Panc1 (cell line): ENCODE measurements at regions not wholly inside any gene's neighbourhood (a gene's known extent, or its start where the extent isn't known, plus 50 kb on each side); places are given as distances from the start of the nearest gene placed in this dataset.

Experiments used
- ATAC-seq: fragments of 200-7000 bp; cut with Tn5 transposase; 2 replicates; pipeline ENCODE4 v1.9.1; 2020; ENCODE audit warnings: mild to moderate bottlenecking, moderate library complexity
- BruUV-seq: library from RNA; stranded (reverse); fragments of 400-500 nt; replicated peaks from 2 replicates; lab custom pipeline; 2021; lab: Mats Ljungman, UMichigan
- CTCF ChIA-PET: fragments of 300-600 bp; sonication (Branson Sonifier 250); formaldehyde crosslinking; loops from one replicate; lab custom pipeline; 2022; ENCODE audit warnings: antibody characterized with exemption; lab: Charles Lee
- POLR2A ChIA-PET: fragments of 300-600 bp; sonication (Branson Sonifier 250); formaldehyde crosslinking; loops from one replicate; lab custom pipeline; 2022; ENCODE audit warnings: antibody characterized with exemption; lab: Charles Lee
- DNase-seq: peaks from one replicate; pipeline ENCODE4 v3.0.0-alpha.2; 2010; ENCODE audit warnings: low read depth, low spot score
- H3K27ac ChIP-seq: 2 replicates; pipeline ENCODE4 v1.5.1; 2011; ENCODE audit warnings: mild to moderate bottlenecking, low read length, inconsistent platforms
- H3K27me3 ChIP-seq: fragments of 200-500 bp; sonication (Bioruptor generic); 2 replicates; pipeline ENCODE4 v1.6.0; 2014; ENCODE audit warnings: low read length, inconsistent platforms; ENCODE audit not compliant: control insufficient read depth, insufficient read depth
- H3K36me3 ChIP-seq: fragments of 200-500 bp; sonication (Bioruptor generic); 2 replicates; pipeline ENCODE4 v1.5.1; 2014; ENCODE audit warnings: inconsistent platforms, mild to moderate bottlenecking, low read length, moderate library complexity; ENCODE audit not compliant: control insufficient read depth, insufficient read depth
- H3K4me1 ChIP-seq: 2 replicates; pipeline ENCODE4 v1.5.1; 2011; ENCODE audit warnings: inconsistent platforms, mild to moderate bottlenecking, low read length, moderate library complexity; ENCODE audit not compliant: control insufficient read depth, insufficient read depth
- H3K4me3 ChIP-seq, 2 experiments: 2 replicates each; pipeline ENCODE4 v1.5.1; 2011 to 2012; ENCODE audit warnings: low read depth in 2 of 2, low read length in 2 of 2, mild to moderate bottlenecking in 2 of 2, inconsistent platforms in 1 of 2, moderate library complexity in 1 of 2
- H3K9me3 ChIP-seq: fragments of 200-500 bp; sonication (Bioruptor generic); 2 replicates; pipeline ENCODE4 v1.5.1; 2014; ENCODE audit warnings: low read depth, mild to moderate bottlenecking, inconsistent platforms, low read length, moderate library complexity; ENCODE audit not compliant: control insufficient read depth, insufficient read depth
- POLR2AphosphoS5 ChIP-seq: IDR thresholded peaks from 2 replicates; pipeline ENCODE4 v1.6.1; 2012; ENCODE audit warnings: mild to moderate bottlenecking, low read depth, low read length, moderate library complexity
- SIN3A ChIP-seq: IDR thresholded peaks from 2 replicates; pipeline ENCODE4 v1.6.1; 2012; ENCODE audit warnings: low read depth, mild to moderate bottlenecking, low read length, moderate library complexity, borderline replicate concordance; ENCODE audit not compliant: insufficient read depth
- TCF7L2 ChIP-seq: IDR thresholded peaks from 2 replicates; pipeline ENCODE4 v1.6.1; 2011; ENCODE audit warnings: mild to moderate bottlenecking, low read depth, low read length, inconsistent platforms
- in situ Hi-C: cut with HindIII; loops from 2 replicates; pipeline ENCODE4 v1.10.0; 2016; ENCODE audit warnings: low sequenced_read_pairs, low pct_unique_long_range_greater_than_20kb
- intact Hi-C: fragments of 100-400 bp; cut with micrococcal nuclease; formaldehyde crosslinking; loops from one replicate; pipeline ENCODE4 v1.10.0; 2022; ENCODE audit not compliant: unreplicated experiment
- TF ChIP-seq, protein P1 (sequence below): fragments of 450-650 bp; IDR thresholded peaks from 2 replicates; pipeline ENCODE4 v1.5.1; 2017; ENCODE audit warnings: mild to moderate bottlenecking
- TF ChIP-seq, protein P2 (sequence below), 2 experiments: IDR thresholded peaks; 2 replicates each; pipeline ENCODE4 v1.6.1; 2011 to 2012; ENCODE audit warnings: low read depth in 2 of 2, control low read depth in 1 of 2, low read length in 1 of 2, mild to moderate bottlenecking in 1 of 2, moderate library complexity in 1 of 2; ENCODE audit not compliant: insufficient read depth in 1 of 2

DNA sequence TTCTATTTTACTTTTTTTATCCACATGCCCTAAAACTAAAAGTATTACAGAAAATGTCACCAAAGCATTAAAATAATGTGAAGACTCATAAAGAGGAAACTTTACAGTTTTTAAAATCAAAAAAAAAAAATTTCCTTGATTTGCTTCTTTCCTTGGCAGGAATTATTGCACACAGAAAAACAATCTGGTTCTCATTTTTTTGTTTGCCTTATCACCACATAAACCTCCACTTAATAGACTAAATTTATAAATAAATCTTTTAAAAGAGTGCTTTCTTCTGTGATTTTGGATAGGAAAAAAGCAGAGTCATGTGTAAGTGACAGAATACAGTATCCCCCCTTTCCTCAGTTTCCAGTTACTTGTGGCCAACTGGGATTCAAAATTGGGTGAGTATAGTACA lies 695.1 kb upstream of the CITED2 start:
- Histone ChIP-seq H3K9me3 (no peaks in the 10 kb centered on the region), H3K4me1 (peaks cover 16% of the 10 kb centered on the region), H3K36me3 (no peaks in the 10 kb centered on the region), H3K4me3 (no peak overlapping the region), H3K27me3 (no peaks in the 10 kb centered on the region), H3K27ac (peak overlapping the region; percentile 66; the same call in 1 of the 2 replicates)
- no peak for ATAC-seq
- ChIA-PET CTCF (no interaction called here), POLR2A (interaction anchor here (0.5 kb wide), 1 partner anchor 19 kb away, joined by 3 read pairs; no protein-coding TSS in a partner anchor)
- no peak for DNase-seq
- intact Hi-C loops (no loop called here), in situ Hi-C loops (no loop called here)
- TF ChIP-seq, protein P1, sequence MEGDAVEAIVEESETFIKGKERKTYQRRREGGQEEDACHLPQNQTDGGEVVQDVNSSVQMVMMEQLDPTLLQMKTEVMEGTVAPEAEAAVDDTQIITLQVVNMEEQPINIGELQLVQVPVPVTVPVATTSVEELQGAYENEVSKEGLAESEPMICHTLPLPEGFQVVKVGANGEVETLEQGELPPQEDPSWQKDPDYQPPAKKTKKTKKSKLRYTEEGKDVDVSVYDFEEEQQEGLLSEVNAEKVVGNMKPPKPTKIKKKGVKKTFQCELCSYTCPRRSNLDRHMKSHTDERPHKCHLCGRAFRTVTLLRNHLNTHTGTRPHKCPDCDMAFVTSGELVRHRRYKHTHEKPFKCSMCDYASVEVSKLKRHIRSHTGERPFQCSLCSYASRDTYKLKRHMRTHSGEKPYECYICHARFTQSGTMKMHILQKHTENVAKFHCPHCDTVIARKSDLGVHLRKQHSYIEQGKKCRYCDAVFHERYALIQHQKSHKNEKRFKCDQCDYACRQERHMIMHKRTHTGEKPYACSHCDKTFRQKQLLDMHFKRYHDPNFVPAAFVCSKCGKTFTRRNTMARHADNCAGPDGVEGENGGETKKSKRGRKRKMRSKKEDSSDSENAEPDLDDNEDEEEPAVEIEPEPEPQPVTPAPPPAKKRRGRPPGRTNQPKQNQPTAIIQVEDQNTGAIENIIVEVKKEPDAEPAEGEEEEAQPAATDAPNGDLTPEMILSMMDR, result no peak
- TF ChIP-seq, protein P2, sequence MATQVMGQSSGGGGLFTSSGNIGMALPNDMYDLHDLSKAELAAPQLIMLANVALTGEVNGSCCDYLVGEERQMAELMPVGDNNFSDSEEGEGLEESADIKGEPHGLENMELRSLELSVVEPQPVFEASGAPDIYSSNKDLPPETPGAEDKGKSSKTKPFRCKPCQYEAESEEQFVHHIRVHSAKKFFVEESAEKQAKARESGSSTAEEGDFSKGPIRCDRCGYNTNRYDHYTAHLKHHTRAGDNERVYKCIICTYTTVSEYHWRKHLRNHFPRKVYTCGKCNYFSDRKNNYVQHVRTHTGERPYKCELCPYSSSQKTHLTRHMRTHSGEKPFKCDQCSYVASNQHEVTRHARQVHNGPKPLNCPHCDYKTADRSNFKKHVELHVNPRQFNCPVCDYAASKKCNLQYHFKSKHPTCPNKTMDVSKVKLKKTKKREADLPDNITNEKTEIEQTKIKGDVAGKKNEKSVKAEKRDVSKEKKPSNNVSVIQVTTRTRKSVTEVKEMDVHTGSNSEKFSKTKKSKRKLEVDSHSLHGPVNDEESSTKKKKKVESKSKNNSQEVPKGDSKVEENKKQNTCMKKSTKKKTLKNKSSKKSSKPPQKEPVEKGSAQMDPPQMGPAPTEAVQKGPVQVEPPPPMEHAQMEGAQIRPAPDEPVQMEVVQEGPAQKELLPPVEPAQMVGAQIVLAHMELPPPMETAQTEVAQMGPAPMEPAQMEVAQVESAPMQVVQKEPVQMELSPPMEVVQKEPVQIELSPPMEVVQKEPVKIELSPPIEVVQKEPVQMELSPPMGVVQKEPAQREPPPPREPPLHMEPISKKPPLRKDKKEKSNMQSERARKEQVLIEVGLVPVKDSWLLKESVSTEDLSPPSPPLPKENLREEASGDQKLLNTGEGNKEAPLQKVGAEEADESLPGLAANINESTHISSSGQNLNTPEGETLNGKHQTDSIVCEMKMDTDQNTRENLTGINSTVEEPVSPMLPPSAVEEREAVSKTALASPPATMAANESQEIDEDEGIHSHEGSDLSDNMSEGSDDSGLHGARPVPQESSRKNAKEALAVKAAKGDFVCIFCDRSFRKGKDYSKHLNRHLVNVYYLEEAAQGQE (IDR thresholded peaks at IDR 0.05; ENCODE audit: insufficient read depth in 1 of 2, low read depth in 2 of 2, low read length in 1 of 2), result no peak
- TF ChIP-seq POLR2AphosphoS5 (no peak), SIN3A (no peak), TCF7L2 (no peak)
- BruUV-seq, result no TSS peak

DNA sequence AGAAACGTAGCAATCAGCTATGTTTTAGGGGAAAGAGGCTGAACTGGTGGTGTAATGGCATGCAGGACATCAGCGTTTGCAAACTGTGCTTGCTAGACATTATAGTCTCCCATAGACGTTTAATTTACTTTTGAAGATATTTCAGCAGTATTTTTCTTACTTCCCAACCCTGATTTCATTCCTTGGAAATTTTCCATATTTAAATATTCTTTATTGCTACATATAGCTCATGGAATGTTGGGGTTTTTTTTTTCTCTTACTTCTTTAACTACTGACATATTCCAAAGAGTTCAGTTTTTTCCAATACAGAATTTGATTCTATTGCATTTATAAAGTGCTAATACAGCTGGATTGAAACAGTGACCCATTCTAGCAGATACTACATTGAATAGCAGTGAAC lies 694.4 kb upstream of the CITED2 start:
- TF ChIP-seq SIN3A (no peak), POLR2AphosphoS5 (no peak), TCF7L2 (no peak)
- H3K4me3 ChIP-seq, result no peak overlapping the region
- no peaks in the 10 kb centered on the region for H3K36me3 ChIP-seq
- peaks cover 16% of the 10 kb centered on the region for H3K4me1 ChIP-seq
- BruUV-seq, result no TSS peak
- in situ Hi-C loops, result no loop called here
- no peak for DNase-seq
- H3K27ac ChIP-seq, result no peak overlapping the region; the same call in 1 of the 2 replicates
- ATAC-seq, result no peak
- CTCF ChIA-PET, result no interaction called here
- POLR2A ChIA-PET, result no interaction called here
- no peaks in the 10 kb centered on the region for H3K9me3 ChIP-seq
- intact Hi-C loops, result no loop called here
- H3K27me3 ChIP-seq, result no peaks in the 10 kb centered on the region

DNA sequence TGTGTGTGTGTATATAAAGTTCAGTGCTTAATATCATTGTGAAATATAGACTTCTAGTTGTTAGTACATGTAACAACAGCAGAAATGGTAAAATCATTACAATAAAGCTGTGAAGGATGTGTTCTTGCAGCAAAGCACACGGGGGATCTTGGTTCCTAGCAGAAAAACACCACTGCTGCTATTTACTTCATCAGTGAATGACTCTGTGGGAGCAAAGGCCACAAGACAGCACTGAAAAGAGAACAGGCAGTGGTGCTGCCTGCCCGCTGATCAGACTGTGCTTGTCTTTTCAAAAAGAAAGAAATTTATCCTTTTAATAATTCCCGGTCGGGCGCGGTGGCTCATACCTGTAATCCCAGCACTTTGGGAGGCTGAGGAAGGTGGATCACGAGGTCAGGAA lies 689.9 kb upstream of the CITED2 start:
- no peaks in the 10 kb centered on the region for H3K27me3 ChIP-seq
- ChIA-PET CTCF (interaction anchor here (0.6 kb wide), 1 partner anchor 1613 kb away, joined by 3 read pairs; no protein-coding TSS in a partner anchor), POLR2A (no interaction called here)
- no peaks in the 10 kb centered on the region for H3K9me3 ChIP-seq
- intact Hi-C loops, result no loop called here
- H3K36me3 ChIP-seq, result no peaks in the 10 kb centered on the region
- TF ChIP-seq, protein P2 (IDR thresholded peaks at IDR 0.05; ENCODE audit: insufficient read depth in 1 of 2, low read depth in 2 of 2, low read length in 1 of 2), result no peak
- TF ChIP-seq, protein P1, result no peak
- no peak for TF ChIP-seq TCF7L2
- no peak for TF ChIP-seq POLR2AphosphoS5
- TF ChIP-seq SIN3A, result no peak
- H3K4me3 ChIP-seq, result no peak overlapping the region
- in situ Hi-C loops, result no loop called here
- no TSS peak for BruUV-seq
- no peaks in the 10 kb centered on the region for H3K4me1 ChIP-seq
- H3K27ac ChIP-seq, result no peak overlapping the region
- ATAC-seq (no peak), DNase-seq (no peak)
